Neural cell (in vitro differentiated cells): ENCODE measurements at regions not wholly inside any gene's neighbourhood (a gene's known extent, or its start where the extent isn't known, plus 50 kb on each side); places are given as distances from the start of the nearest gene placed in this dataset.

Source experiments
- H2AFZ ChIP-seq: fragments of 200-600, 300-800 bp; sonication (generic), shearing (Covaris generic); 2 replicates; pipeline ENCODE4 v1.6.0; 2014; ENCODE audit warnings: low read depth, mild to moderate bottlenecking, antibody characterized with exemption, low read length, moderate library complexity
- H3F3A ChIP-seq: fragments of 200-600 bp; shearing (Covaris generic); 2 replicates; pipeline ENCODE4 v1.6.1; 2016; ENCODE audit warnings: mild to moderate bottlenecking, moderate library complexity, mixed read lengths, antibody characterized with exemption, low read length; ENCODE audit not compliant: insufficient read depth, poor library complexity, severe bottlenecking
- H3K27ac ChIP-seq: fragments of 200-600, 300-800 bp; sonication (generic), shearing (Covaris generic); 2 replicates; pipeline ENCODE4 v1.5.1; 2014; ENCODE audit warnings: mild to moderate bottlenecking, low read length, moderate library complexity
- H3K27me3 ChIP-seq: fragments of 300-800, 200-600 bp; sonication (generic), shearing (Covaris generic); 2 replicates; pipeline ENCODE4 v1.6.0; 2014; ENCODE audit warnings: mild to moderate bottlenecking, low read depth, low read length, moderate library complexity; ENCODE audit not compliant: insufficient read depth
- H3K36me3 ChIP-seq: fragments of 300-800, 200-600 bp; sonication (generic), shearing (Covaris generic); 2 replicates; pipeline ENCODE4 v1.5.1; 2014; ENCODE audit warnings: mild to moderate bottlenecking, antibody characterized with exemption, low read length, moderate library complexity; ENCODE audit not compliant: insufficient read depth
- H3K4me2 ChIP-seq: fragments of 300-800, 200-600 bp; sonication (generic), shearing (Covaris generic); 2 replicates; pipeline ENCODE4 v1.6.0; 2014; ENCODE audit warnings: mild to moderate bottlenecking, low read length
- H3K4me3 ChIP-seq: fragments of 300-800, 200-600 bp; sonication (generic), shearing (Covaris generic); 2 replicates; pipeline ENCODE4 v1.5.1; 2014; ENCODE audit warnings: mild to moderate bottlenecking, low read length, moderate library complexity
- H3K79me2 ChIP-seq: fragments of 200-600 bp; shearing (Covaris generic); replicated peaks from 2 replicates; pipeline ENCODE4 v1.6.0; 2014; ENCODE audit warnings: mild to moderate bottlenecking, low read length, moderate library complexity; ENCODE audit not compliant: insufficient read depth
- H3K9ac ChIP-seq: fragments of 300-800, 200-600 bp; sonication (generic), shearing (Covaris generic); 2 replicates; pipeline ENCODE4 v1.6.1; 2016; ENCODE audit warnings: mild to moderate bottlenecking, low read length, mixed read lengths
- H3K9me2 ChIP-seq: fragments of 200-600 bp; shearing (Covaris generic); 2 replicates; pipeline ENCODE4 v1.6.1; 2016; ENCODE audit warnings: mild to moderate bottlenecking, low read length, mixed read lengths; ENCODE audit not compliant: insufficient read depth
- H3K9me3 ChIP-seq: fragments of 200-600, 300-800 bp; sonication (generic), shearing (Covaris generic); 2 replicates; pipeline ENCODE4 v1.6.1; 2016; ENCODE audit warnings: mild to moderate bottlenecking, mixed run types, low read length, moderate library complexity, mixed read lengths
- H4K20me1 ChIP-seq: fragments of 200-600 bp; shearing (Covaris generic); 2 replicates; pipeline ENCODE4 v1.6.1; 2016; ENCODE audit warnings: mild to moderate bottlenecking, mixed run types; ENCODE audit not compliant: insufficient read depth
- EP300 ChIP-seq: fragments of 450-650 bp; conservative IDR thresholded peaks from 2 replicates; pipeline ENCODE4 v1.6.1; 2014; ENCODE audit warnings: antibody characterized with exemption, mild to moderate bottlenecking, moderate library complexity; ENCODE audit not compliant: poor library complexity, severe bottlenecking
- EZH2 ChIP-seq: fragments of 200-600, 300-800 bp; shearing (Covaris generic), sonication (generic); IDR thresholded peaks from 2 replicates; pipeline ENCODE4 v1.6.1; 2014; ENCODE audit warnings: antibody characterized with exemption, low read length, borderline replicate concordance, mild to moderate bottlenecking; ENCODE audit not compliant: insufficient read depth, poor library complexity, severe bottlenecking
- MXI1 ChIP-seq: fragments of 450-650 bp; conservative IDR thresholded peaks from 2 replicates; pipeline ENCODE4 v1.6.1; 2014; ENCODE audit warnings: antibody characterized with exemption, mild to moderate bottlenecking; ENCODE audit not compliant: poor library complexity, severe bottlenecking
- POLR2AphosphoS5 ChIP-seq: IDR thresholded peaks from 2 replicates; pipeline ENCODE4 v1.6.1; 2012
- RAD21 ChIP-seq: fragments of 450-650 bp; conservative IDR thresholded peaks from 2 replicates; pipeline ENCODE4 v1.6.1; 2014; ENCODE audit warnings: antibody characterized with exemption, mild to moderate bottlenecking, moderate library complexity
- SMC3 ChIP-seq: fragments of 450-650 bp; conservative IDR thresholded peaks from 2 replicates; pipeline ENCODE4 v1.6.1; 2014; ENCODE audit warnings: antibody characterized with exemption, mild to moderate bottlenecking, moderate library complexity; ENCODE audit not compliant: poor library complexity
- TAF1 ChIP-seq: IDR thresholded peaks from 2 replicates; pipeline ENCODE4 v1.6.1; 2012; ENCODE audit warnings: low read depth
- TF ChIP-seq, protein P1 (sequence below): IDR thresholded peaks from 2 replicates; pipeline ENCODE4 v1.6.1; 2012; ENCODE audit warnings: borderline replicate concordance
- TF ChIP-seq, protein P2 (sequence below): fragments of 450-650 bp; IDR thresholded peaks from 2 replicates; pipeline ENCODE4 v1.5.1; 2014; ENCODE audit warnings: antibody characterized with exemption, mild to moderate bottlenecking, moderate library complexity; ENCODE audit not compliant: poor library complexity, severe bottlenecking

DNA sequence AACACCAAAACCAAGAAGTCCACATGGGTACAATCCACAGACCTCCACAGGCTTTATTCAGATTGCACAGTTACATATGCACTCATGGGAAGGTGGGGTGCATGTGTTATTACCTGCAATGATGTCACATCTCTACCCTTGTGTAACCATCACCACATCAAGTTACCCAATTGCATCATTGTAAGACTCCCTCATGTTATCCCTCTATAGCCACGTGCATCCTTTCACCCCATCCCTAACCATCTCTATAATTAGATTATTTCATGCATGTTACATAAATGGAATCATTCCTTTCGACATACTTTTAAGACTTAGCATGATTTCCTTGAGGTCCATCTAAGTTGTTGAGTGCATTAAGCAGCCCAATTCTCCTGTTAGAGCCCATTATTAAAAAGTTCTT is 408.2 kb upstream of the C16orf82 start:
- Histone ChIP-seq H3K27me3 (no peaks in the 10 kb centered on the region), H3K4me2 (no peak overlapping the region), H3F3A (no peaks in the 10 kb centered on the region), H3K27ac (no peak overlapping the region), H3K79me2 (no peaks in the 10 kb centered on the region), H2AFZ (no peak overlapping the region), H3K4me3 (no peak overlapping the region), H3K36me3 (no peaks in the 10 kb centered on the region), H3K9me3 (peaks cover 3% of the 10 kb centered on the region), H4K20me1 (no peaks in the 10 kb centered on the region), H3K9ac (no peak overlapping the region), H3K9me2 (no peaks in the 10 kb centered on the region)
- TF ChIP-seq MXI1: no peak
- TF ChIP-seq, protein P1, sequence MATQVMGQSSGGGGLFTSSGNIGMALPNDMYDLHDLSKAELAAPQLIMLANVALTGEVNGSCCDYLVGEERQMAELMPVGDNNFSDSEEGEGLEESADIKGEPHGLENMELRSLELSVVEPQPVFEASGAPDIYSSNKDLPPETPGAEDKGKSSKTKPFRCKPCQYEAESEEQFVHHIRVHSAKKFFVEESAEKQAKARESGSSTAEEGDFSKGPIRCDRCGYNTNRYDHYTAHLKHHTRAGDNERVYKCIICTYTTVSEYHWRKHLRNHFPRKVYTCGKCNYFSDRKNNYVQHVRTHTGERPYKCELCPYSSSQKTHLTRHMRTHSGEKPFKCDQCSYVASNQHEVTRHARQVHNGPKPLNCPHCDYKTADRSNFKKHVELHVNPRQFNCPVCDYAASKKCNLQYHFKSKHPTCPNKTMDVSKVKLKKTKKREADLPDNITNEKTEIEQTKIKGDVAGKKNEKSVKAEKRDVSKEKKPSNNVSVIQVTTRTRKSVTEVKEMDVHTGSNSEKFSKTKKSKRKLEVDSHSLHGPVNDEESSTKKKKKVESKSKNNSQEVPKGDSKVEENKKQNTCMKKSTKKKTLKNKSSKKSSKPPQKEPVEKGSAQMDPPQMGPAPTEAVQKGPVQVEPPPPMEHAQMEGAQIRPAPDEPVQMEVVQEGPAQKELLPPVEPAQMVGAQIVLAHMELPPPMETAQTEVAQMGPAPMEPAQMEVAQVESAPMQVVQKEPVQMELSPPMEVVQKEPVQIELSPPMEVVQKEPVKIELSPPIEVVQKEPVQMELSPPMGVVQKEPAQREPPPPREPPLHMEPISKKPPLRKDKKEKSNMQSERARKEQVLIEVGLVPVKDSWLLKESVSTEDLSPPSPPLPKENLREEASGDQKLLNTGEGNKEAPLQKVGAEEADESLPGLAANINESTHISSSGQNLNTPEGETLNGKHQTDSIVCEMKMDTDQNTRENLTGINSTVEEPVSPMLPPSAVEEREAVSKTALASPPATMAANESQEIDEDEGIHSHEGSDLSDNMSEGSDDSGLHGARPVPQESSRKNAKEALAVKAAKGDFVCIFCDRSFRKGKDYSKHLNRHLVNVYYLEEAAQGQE: no peak
- TF ChIP-seq TAF1: no peak
- TF ChIP-seq SMC3: no peak
- no peak for TF ChIP-seq RAD21
- TF ChIP-seq EP300: no peak
- TF ChIP-seq, protein P2, sequence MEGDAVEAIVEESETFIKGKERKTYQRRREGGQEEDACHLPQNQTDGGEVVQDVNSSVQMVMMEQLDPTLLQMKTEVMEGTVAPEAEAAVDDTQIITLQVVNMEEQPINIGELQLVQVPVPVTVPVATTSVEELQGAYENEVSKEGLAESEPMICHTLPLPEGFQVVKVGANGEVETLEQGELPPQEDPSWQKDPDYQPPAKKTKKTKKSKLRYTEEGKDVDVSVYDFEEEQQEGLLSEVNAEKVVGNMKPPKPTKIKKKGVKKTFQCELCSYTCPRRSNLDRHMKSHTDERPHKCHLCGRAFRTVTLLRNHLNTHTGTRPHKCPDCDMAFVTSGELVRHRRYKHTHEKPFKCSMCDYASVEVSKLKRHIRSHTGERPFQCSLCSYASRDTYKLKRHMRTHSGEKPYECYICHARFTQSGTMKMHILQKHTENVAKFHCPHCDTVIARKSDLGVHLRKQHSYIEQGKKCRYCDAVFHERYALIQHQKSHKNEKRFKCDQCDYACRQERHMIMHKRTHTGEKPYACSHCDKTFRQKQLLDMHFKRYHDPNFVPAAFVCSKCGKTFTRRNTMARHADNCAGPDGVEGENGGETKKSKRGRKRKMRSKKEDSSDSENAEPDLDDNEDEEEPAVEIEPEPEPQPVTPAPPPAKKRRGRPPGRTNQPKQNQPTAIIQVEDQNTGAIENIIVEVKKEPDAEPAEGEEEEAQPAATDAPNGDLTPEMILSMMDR: no peak
- TF ChIP-seq EZH2: no peak
- no peak for TF ChIP-seq POLR2AphosphoS5

DNA sequence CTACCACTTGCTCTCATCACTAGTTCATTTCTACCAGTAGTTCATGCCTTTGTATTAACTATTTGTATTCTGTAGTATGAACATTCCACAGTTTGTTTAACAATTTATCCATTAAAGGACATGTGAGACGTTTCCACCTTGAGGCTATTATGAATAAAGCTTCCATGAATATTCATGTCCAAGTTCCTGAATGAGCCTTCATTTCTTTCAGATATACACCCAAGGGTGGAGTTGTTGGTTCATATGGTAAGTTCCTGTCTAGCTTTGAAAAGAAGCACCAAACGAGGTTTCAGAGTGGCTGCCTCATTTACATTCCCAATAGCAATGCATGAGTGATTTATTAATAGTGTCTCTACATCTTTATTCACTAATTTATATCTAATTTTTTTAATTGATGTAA is 407.8 kb upstream of the C16orf82 start:
- H3K27ac ChIP-seq: no peak overlapping the region
- no peaks in the 10 kb centered on the region for H3K27me3 ChIP-seq
- H3K9ac ChIP-seq: no peak overlapping the region
- H3K9me3 ChIP-seq: peaks cover 3% of the 10 kb centered on the region
- H3K36me3 ChIP-seq: no peaks in the 10 kb centered on the region
- H4K20me1 ChIP-seq: no peaks in the 10 kb centered on the region
- TF ChIP-seq SMC3: no peak
- TF ChIP-seq TAF1: no peak
- no peak for TF ChIP-seq EZH2
- TF ChIP-seq POLR2AphosphoS5: no peak
- TF ChIP-seq, protein P1: no peak
- TF ChIP-seq EP300: no peak
- TF ChIP-seq, protein P2: no peak
- TF ChIP-seq MXI1: no peak
- no peak for TF ChIP-seq RAD21
- H3K79me2 ChIP-seq: no peaks in the 10 kb centered on the region
- no peak overlapping the region for H3K4me3 ChIP-seq
- no peaks in the 10 kb centered on the region for H3K9me2 ChIP-seq
- no peak overlapping the region for H2AFZ ChIP-seq
- no peaks in the 10 kb centered on the region for H3F3A ChIP-seq
- H3K4me2 ChIP-seq: no peak overlapping the region
